ENCODE measurements at regions not wholly inside any gene's neighbourhood (a gene's known extent, or its start where the extent isn't known, plus 50 kb on each side); places are given as distances from the start of the nearest gene placed in this dataset.
"Not testable (repeated sequence)": the region's sequence is repeated elsewhere in the genome, so short reads cannot be mapped to it uniquely, and the experiment has no call there.

- Mint-ChIP-seq H3K4me3 (no peak overlapping the region), H3K27me3 (no peaks in the 10 kb centered on the region), H3K27ac (no peak overlapping the region), H3K36me3 (ENCODE audit: low read depth) (no peaks in the 10 kb centered on the region), H3K9me3 (no peaks in the 10 kb centered on the region), H3K4me1 (no peaks in the 10 kb centered on the region)
- DNase-seq: no peak
- POLR2A ChIA-PET: no interaction called here
- CTCF ChIA-PET: no interaction called here
These were observed 1401.4 kb downstream of the FAM181B start for GRCh38 chr11:81332276-81332675.

GRCh38 chr11:81331611-81332235, 1401.9 kb downstream of the FAM181B start:
- no peak overlapping the region for H3K27ac Mint-ChIP-seq
- no peaks in the 10 kb centered on the region for H3K4me1 Mint-ChIP-seq
- no peaks in the 10 kb centered on the region for H3K27me3 Mint-ChIP-seq
- no peaks in the 10 kb centered on the region for H3K9me3 Mint-ChIP-seq
- no peak overlapping the region for H3K4me3 Mint-ChIP-seq
- ChIA-PET CTCF (no interaction called here), POLR2A (no interaction called here)
- no peaks in the 10 kb centered on the region for H3K36me3 Mint-ChIP-seq (ENCODE audit: low read depth)
- DNase-seq: no peak

- Mint-ChIP-seq H3K27me3 (no peaks in the 10 kb centered on the region), H3K4me3 (no peak overlapping the region), H3K36me3 (ENCODE audit: low read depth) (no peaks in the 10 kb centered on the region), H3K4me1 (no peaks in the 10 kb centered on the region), H3K27ac (no peak overlapping the region), H3K9me3 (no peaks in the 10 kb centered on the region)
- DNase-seq: no peak
- ChIA-PET POLR2A (no interaction called here), CTCF (no interaction called here)
These were observed 1402.6 kb downstream of the FAM181B start for GRCh38 chr11:81331088-81331487.

- DNase-seq: no peak
- POLR2A ChIA-PET: no interaction called here
- Mint-ChIP-seq H3K27me3 (no peaks in the 10 kb centered on the region), H3K4me3 (no peak overlapping the region), H3K4me1 (no peaks in the 10 kb centered on the region), H3K9me3 (peaks cover 6% of the 10 kb centered on the region), H3K27ac (no peak overlapping the region), H3K36me3 (ENCODE audit: low read depth) (no peaks in the 10 kb centered on the region)
- CTCF ChIA-PET: no interaction called here
These were observed 1430.5 kb downstream of the FAM181B start for GRCh38 chr11:81303038-81303664.

GRCh38 chr11:81301166-81301830, 1432.4 kb downstream of the FAM181B start:
- DNase-seq: no peak
- H3K27ac Mint-ChIP-seq: no peak overlapping the region
- ChIA-PET CTCF (no interaction called here), POLR2A (no interaction called here)
- H3K4me1 Mint-ChIP-seq: no peaks in the 10 kb centered on the region
- H3K27me3 Mint-ChIP-seq: no peaks in the 10 kb centered on the region
- H3K9me3 Mint-ChIP-seq: peaks cover 9% of the 10 kb centered on the region
- no peak overlapping the region for H3K4me3 Mint-ChIP-seq
- no peaks in the 10 kb centered on the region for H3K36me3 Mint-ChIP-seq (ENCODE audit: low read depth)

- ChIA-PET CTCF (no interaction called here), POLR2A (no interaction called here)
- Mint-ChIP-seq H3K4me3 (no peak overlapping the region), H3K4me1 (no peaks in the 10 kb centered on the region), H3K36me3 (ENCODE audit: low read depth) (no peaks in the 10 kb centered on the region), H3K27ac (no peak overlapping the region), H3K9me3 (peaks cover 8% of the 10 kb centered on the region), H3K27me3 (no peaks in the 10 kb centered on the region)
- DNase-seq: no peak
These were observed 1446.7 kb downstream of the FAM181B start for GRCh38 chr11:81286959-81287358.

- H3K9me3 Mint-ChIP-seq: peaks cover 8% of the 10 kb centered on the region
- H3K27me3 Mint-ChIP-seq: no peaks in the 10 kb centered on the region
- no peaks in the 10 kb centered on the region for H3K36me3 Mint-ChIP-seq (ENCODE audit: low read depth)
- H3K4me3 Mint-ChIP-seq: no peak overlapping the region
- ChIA-PET POLR2A (no interaction called here), CTCF (no interaction called here)
- DNase-seq: no peak
- H3K4me1 Mint-ChIP-seq: no peaks in the 10 kb centered on the region
- no peak overlapping the region for H3K27ac Mint-ChIP-seq
These were observed 1447.1 kb downstream of the FAM181B start for GRCh38 chr11:81286550-81286949.

GRCh38 chr11:81280228-81280627, 1453.4 kb downstream of the FAM181B start:
- H3K27me3 Mint-ChIP-seq, POLR2A ChIA-PET: not testable (repeated sequence)

GRCh38 chr11:81278991-81279390, 1454.7 kb downstream of the FAM181B start:
- no peak for DNase-seq
- H3K4me3 Mint-ChIP-seq: no peak overlapping the region
- H3K27ac Mint-ChIP-seq: no peak overlapping the region
- peaks cover 8% of the 10 kb centered on the region for H3K9me3 Mint-ChIP-seq
- ChIA-PET CTCF (no interaction called here), POLR2A (no interaction called here)
- H3K27me3 Mint-ChIP-seq: no peaks in the 10 kb centered on the region
- H3K4me1 Mint-ChIP-seq: no peaks in the 10 kb centered on the region
- no peaks in the 10 kb centered on the region for H3K36me3 Mint-ChIP-seq (ENCODE audit: low read depth)

More at GRCh38 chr11:81280228-81280627, 1453.4 kb downstream of the FAM181B start:
- H3K4me1 Mint-ChIP-seq; H3K27ac Mint-ChIP-seq; H3K9me3 Mint-ChIP-seq; CTCF ChIA-PET; DNase-seq; H3K36me3 Mint-ChIP-seq (ENCODE audit: low read depth); H3K4me3 Mint-ChIP-seq: not testable (repeated sequence)

GRCh38 chr11:81270686-81271085, 1463.0 kb downstream of the FAM181B start:
- Mint-ChIP-seq H3K4me3 (no peak overlapping the region), H3K9me3 (no peaks in the 10 kb centered on the region), H3K36me3 (ENCODE audit: low read depth) (no peaks in the 10 kb centered on the region), H3K27me3 (no peaks in the 10 kb centered on the region), H3K27ac (no peak overlapping the region), H3K4me1 (no peaks in the 10 kb centered on the region)
- POLR2A ChIA-PET: no interaction called here
- CTCF ChIA-PET: no interaction called here
- no peak for DNase-seq

GRCh38 chr11:81267246-81267645, 1466.4 kb downstream of the FAM181B start:
- Mint-ChIP-seq H3K36me3 (ENCODE audit: low read depth) (no peaks in the 10 kb centered on the region), H3K4me3 (no peak overlapping the region), H3K27me3 (no peaks in the 10 kb centered on the region), H3K4me1 (no peaks in the 10 kb centered on the region), H3K9me3 (no peaks in the 10 kb centered on the region), H3K27ac (no peak overlapping the region)
- ChIA-PET CTCF (no interaction called here), POLR2A (no interaction called here)
- DNase-seq: no peak

GRCh38 chr11:81259471-81259870, 1474.2 kb downstream of the FAM181B start:
- CTCF ChIA-PET: no interaction called here
- Mint-ChIP-seq H3K4me3 (no peak overlapping the region), H3K27ac (no peak overlapping the region), H3K4me1 (no peaks in the 10 kb centered on the region), H3K9me3 (no peaks in the 10 kb centered on the region), H3K36me3 (ENCODE audit: low read depth) (no peaks in the 10 kb centered on the region), H3K27me3 (no peaks in the 10 kb centered on the region)
- DNase-seq: no peak
- POLR2A ChIA-PET: no interaction called here

- Mint-ChIP-seq H3K4me1 (no peaks in the 10 kb centered on the region), H3K27me3 (no peaks in the 10 kb centered on the region), H3K4me3 (no peak overlapping the region), H3K27ac (no peak overlapping the region), H3K36me3 (ENCODE audit: low read depth) (no peaks in the 10 kb centered on the region), H3K9me3 (no peaks in the 10 kb centered on the region)
- ChIA-PET CTCF (no interaction called here), POLR2A (no interaction called here)
- no peak for DNase-seq
These were observed 1477.8 kb downstream of the FAM181B start for GRCh38 chr11:81255895-81256294.

- POLR2A ChIA-PET: no interaction called here
- Mint-ChIP-seq H3K27me3 (no peaks in the 10 kb centered on the region), H3K4me1 (no peaks in the 10 kb centered on the region), H3K27ac (no peak overlapping the region), H3K36me3 (ENCODE audit: low read depth) (no peaks in the 10 kb centered on the region), H3K4me3 (no peak overlapping the region), H3K9me3 (peaks cover 4% of the 10 kb centered on the region)
- CTCF ChIA-PET: no interaction called here
- DNase-seq: no peak
These were observed 1480.4 kb downstream of the FAM181B start for GRCh38 chr11:81253244-81253643.

Data from activated CD4-positive, alpha-beta T cell treated with anti-CD3 and anti-CD28 coated beads, Interleukin-2, amount 10 ng/mL, durations not matched to agents 7 days and 5 days (primary cell).